ENCODE measurements at regions not wholly inside any gene's neighbourhood (a gene's known extent, or its start where the extent isn't known, plus 50 kb on each side); places are given as distances from the start of the nearest gene placed in this dataset.

DNA sequence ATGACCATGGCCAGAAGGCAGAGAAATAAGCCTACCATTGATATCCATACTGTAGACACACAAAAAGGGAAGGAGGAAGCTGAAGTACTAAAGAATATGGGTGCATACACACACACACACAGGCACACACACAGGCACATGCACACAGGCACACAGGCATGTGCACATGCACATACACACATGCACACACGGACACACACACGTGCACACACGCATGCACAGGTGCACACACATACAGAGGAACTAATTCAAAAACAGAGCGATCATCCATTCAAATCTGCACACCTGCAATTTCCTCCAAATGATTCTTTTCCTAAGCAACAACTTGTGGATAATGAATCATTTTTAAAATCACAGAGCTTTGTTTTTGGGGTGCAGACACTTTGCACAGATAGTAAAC lies 166.7 kb upstream of the ADARB2 start:
- no peak overlapping the region for H3K4me2 ChIP-seq (ENCODE audit: insufficient read depth, low read length)
- H2AFZ ChIP-seq (ENCODE audit: low read length), result no peak overlapping the region
- DNase-seq (ENCODE audit: insufficient read length, low spot score, missing footprints), result no peak
- H3K27ac ChIP-seq (ENCODE audit: low read depth, low read length), result no peak overlapping the region
- no peak overlapping the region for H3K4me3 ChIP-seq (ENCODE audit: insufficient read depth, low read length)
- no peaks in the 10 kb centered on the region for H3K79me2 ChIP-seq (ENCODE audit: insufficient read depth, low read length)
- H3K36me3 ChIP-seq (ENCODE audit: insufficient read depth, low read length), result no peaks in the 10 kb centered on the region
- TF ChIP-seq, protein P1, sequence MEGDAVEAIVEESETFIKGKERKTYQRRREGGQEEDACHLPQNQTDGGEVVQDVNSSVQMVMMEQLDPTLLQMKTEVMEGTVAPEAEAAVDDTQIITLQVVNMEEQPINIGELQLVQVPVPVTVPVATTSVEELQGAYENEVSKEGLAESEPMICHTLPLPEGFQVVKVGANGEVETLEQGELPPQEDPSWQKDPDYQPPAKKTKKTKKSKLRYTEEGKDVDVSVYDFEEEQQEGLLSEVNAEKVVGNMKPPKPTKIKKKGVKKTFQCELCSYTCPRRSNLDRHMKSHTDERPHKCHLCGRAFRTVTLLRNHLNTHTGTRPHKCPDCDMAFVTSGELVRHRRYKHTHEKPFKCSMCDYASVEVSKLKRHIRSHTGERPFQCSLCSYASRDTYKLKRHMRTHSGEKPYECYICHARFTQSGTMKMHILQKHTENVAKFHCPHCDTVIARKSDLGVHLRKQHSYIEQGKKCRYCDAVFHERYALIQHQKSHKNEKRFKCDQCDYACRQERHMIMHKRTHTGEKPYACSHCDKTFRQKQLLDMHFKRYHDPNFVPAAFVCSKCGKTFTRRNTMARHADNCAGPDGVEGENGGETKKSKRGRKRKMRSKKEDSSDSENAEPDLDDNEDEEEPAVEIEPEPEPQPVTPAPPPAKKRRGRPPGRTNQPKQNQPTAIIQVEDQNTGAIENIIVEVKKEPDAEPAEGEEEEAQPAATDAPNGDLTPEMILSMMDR (IDR thresholded peaks at IDR 0.05; ENCODE audit: extremely low read depth, low read depth, low read length), result no peak
- no peaks in the 10 kb centered on the region for H3K9me3 ChIP-seq (ENCODE audit: low read depth, low read length)
- H3K4me1 ChIP-seq (ENCODE audit: insufficient read depth, low read length), result no peaks in the 10 kb centered on the region
- H4K20me1 ChIP-seq (ENCODE audit: insufficient read depth, low read length), result no peaks in the 10 kb centered on the region
- H3K27me3 ChIP-seq (ENCODE audit: insufficient read depth, low read length), result no peaks in the 10 kb centered on the region

DNA sequence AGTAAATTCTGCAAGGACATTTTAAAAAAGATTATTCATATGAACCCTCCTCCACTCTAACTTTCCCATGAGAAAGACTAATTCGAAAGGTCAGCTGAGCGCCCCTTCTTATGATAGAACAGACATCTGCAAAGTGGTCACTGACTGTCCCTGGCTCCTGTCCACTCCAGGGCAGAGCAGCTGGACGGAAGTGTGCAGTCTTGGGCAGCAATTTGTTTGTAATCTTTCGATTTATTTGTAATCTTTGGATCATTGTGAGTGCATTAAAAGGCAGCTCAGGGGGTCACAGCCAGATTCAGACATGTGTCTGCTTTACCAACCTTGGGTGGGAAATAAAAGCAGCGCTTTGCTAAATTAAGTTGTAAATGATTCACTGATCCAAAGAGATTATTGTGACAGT lies 158.8 kb upstream of the ADARB2 start:
- no peak for DNase-seq (ENCODE audit: insufficient read length, low spot score, missing footprints)
- no peaks in the 10 kb centered on the region for H3K79me2 ChIP-seq (ENCODE audit: insufficient read depth, low read length)
- no peaks in the 10 kb centered on the region for H3K9me3 ChIP-seq (ENCODE audit: low read depth, low read length)
- no peaks in the 10 kb centered on the region for H3K27me3 ChIP-seq (ENCODE audit: insufficient read depth, low read length)
- H3K27ac ChIP-seq (ENCODE audit: low read depth, low read length), result no peak overlapping the region
- H4K20me1 ChIP-seq (ENCODE audit: insufficient read depth, low read length), result no peaks in the 10 kb centered on the region
- TF ChIP-seq, protein P1 (IDR thresholded peaks at IDR 0.05; ENCODE audit: extremely low read depth, low read depth, low read length), result no peak
- H3K4me2 ChIP-seq (ENCODE audit: insufficient read depth, low read length), result no peak overlapping the region
- H3K36me3 ChIP-seq (ENCODE audit: insufficient read depth, low read length), result no peaks in the 10 kb centered on the region
- H3K4me3 ChIP-seq (ENCODE audit: insufficient read depth, low read length), result no peak overlapping the region
- H3K4me1 ChIP-seq (ENCODE audit: insufficient read depth, low read length), result no peaks in the 10 kb centered on the region
- H2AFZ ChIP-seq (ENCODE audit: low read length), result no peak overlapping the region

DNA sequence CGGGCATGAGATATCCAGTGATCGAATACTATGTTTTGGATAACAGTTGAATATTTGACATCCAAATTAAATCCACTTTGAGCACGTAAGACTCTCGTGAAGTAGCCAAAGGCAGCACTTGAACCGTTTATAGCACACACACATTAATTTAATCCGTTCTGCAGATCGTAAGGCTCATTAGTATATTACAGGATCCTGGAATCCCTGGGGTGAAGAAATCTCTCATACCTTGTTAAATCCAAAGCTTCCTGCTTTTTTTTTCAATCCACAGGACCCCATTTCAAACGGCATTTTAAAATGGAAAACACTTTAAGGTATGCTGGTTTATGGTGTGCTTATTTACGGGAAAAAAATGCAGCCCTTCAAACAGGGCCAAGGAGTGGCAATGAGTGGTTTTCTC lies 158.4 kb upstream of the ADARB2 start:
- no peak overlapping the region for H3K27ac ChIP-seq (ENCODE audit: low read depth, low read length)
- no peaks in the 10 kb centered on the region for H3K27me3 ChIP-seq (ENCODE audit: insufficient read depth, low read length)
- no peaks in the 10 kb centered on the region for H3K9me3 ChIP-seq (ENCODE audit: low read depth, low read length)
- H3K36me3 ChIP-seq (ENCODE audit: insufficient read depth, low read length), result no peaks in the 10 kb centered on the region
- H3K79me2 ChIP-seq (ENCODE audit: insufficient read depth, low read length), result no peaks in the 10 kb centered on the region
- H3K4me2 ChIP-seq (ENCODE audit: insufficient read depth, low read length), result no peak overlapping the region
- no peaks in the 10 kb centered on the region for H3K4me1 ChIP-seq (ENCODE audit: insufficient read depth, low read length)
- no peak for DNase-seq (ENCODE audit: insufficient read length, low spot score, missing footprints)
- no peak overlapping the region for H2AFZ ChIP-seq (ENCODE audit: low read length)
- H3K4me3 ChIP-seq (ENCODE audit: insufficient read depth, low read length), result no peak overlapping the region
- no peaks in the 10 kb centered on the region for H4K20me1 ChIP-seq (ENCODE audit: insufficient read depth, low read length)
- TF ChIP-seq, protein P1 (IDR thresholded peaks at IDR 0.05; ENCODE audit: extremely low read depth, low read depth, low read length), result no peak

DNA sequence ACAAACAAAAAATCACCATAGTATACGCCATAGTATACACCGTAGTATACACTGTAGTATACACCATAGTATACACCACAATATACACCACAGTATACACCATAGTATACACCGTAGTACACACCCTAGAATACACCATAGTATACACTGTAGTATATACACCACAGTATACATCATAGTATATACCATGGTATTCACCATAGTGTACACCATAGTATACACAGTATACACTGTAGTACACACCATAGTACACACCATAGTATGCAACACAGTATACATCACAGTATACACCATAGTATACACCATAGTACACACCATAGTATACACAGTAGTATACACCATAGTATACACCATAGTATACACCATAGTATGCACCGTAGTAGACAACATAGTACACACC lies 157.6 kb upstream of the ADARB2 start:
- Histone ChIP-seq H3K27me3 (ENCODE audit: insufficient read depth, low read length) (no peaks in the 10 kb centered on the region), H3K4me2 (ENCODE audit: insufficient read depth, low read length) (no peak overlapping the region)

More for the DNA sequence above, 157.6 kb upstream of the ADARB2 start:
- Histone ChIP-seq H3K4me3 (ENCODE audit: insufficient read depth, low read length) (no peak overlapping the region), H3K4me1 (ENCODE audit: insufficient read depth, low read length) (no peaks in the 10 kb centered on the region), H3K27ac (ENCODE audit: low read depth, low read length) (no peak overlapping the region), H2AFZ (ENCODE audit: low read length) (no peak overlapping the region), H3K9me3 (ENCODE audit: low read depth, low read length) (no peaks in the 10 kb centered on the region), H3K36me3 (ENCODE audit: insufficient read depth, low read length) (no peaks in the 10 kb centered on the region), H3K79me2 (ENCODE audit: insufficient read depth, low read length) (no peaks in the 10 kb centered on the region), H4K20me1 (ENCODE audit: insufficient read depth, low read length) (no peaks in the 10 kb centered on the region)
- no peak for DNase-seq (ENCODE audit: insufficient read length, low spot score, missing footprints)
- TF ChIP-seq, protein P1 (IDR thresholded peaks at IDR 0.05; ENCODE audit: extremely low read depth, low read depth, low read length), result no peak

Data from osteoblast (primary cell).